SK-N-SH (cell line): ENCODE measurements at regions not wholly inside any gene's neighbourhood (a gene's known extent, or its start where the extent isn't known, plus 50 kb on each side); places are given as distances from the start of the nearest gene placed in this dataset.

ENCODE experiments used
- CTCF ChIA-PET: fragments of 300-600, 350-600 bp; formaldehyde crosslinking; extraction: SDS; loops from one replicate; lab custom pipeline; 2021; lab: Yijun Ruan, JAX
- POLR2A ChIA-PET: fragments of 350-600 bp; sonication (Branson Sonifier 250); formaldehyde crosslinking; extraction: SDS; loops from one replicate; lab custom pipeline; 2020; ENCODE audit warnings: antibody characterized with exemption, inconsistent platforms; lab: Yijun Ruan, JAX
- DNase-seq: peaks from one replicate; pipeline ENCODE4 v3.0.0; 2012
- H2AFZ ChIP-seq: fragments of 200-600 bp; sonication (generic); 2 replicates; pipeline ENCODE4 v1.8.1; 2016; ENCODE audit warnings: antibody characterized with exemption, mild to moderate bottlenecking, low read depth
- H3F3A ChIP-seq: fragments of 200-600 bp; sonication (generic); replicated peaks from 2 replicates; pipeline ENCODE3; 2016; ENCODE audit warnings: antibody characterized with exemption, mild to moderate bottlenecking; ENCODE audit not compliant: insufficient read depth
- H3K27ac ChIP-seq, 2 experiments: fragments of 200-500 bp in 1 of 2; fragments of 200-600 bp in 1 of 2; sonication (Bioruptor generic) in 1 of 2; sonication (generic), shearing (Covaris generic) in 1 of 2; 2 replicates each; pipeline versions ENCODE4 v1.5.1 to v1.6.1; 2014 to 2016; ENCODE audit warnings: low read depth in 2 of 2, inconsistent platforms in 1 of 2, low read length in 1 of 2, mild to moderate bottlenecking in 1 of 2, mixed read lengths in 1 of 2
- H3K27me3 ChIP-seq: fragments of 200-600 bp; sonication (generic), shearing (Covaris generic); 2 replicates; pipeline ENCODE4 v1.6.1; 2016; ENCODE audit warnings: mixed run types; ENCODE audit not compliant: insufficient read depth
- H3K36me3 ChIP-seq, 2 experiments: fragments of 200-500 bp in 1 of 2; fragments of 200-600 bp in 1 of 2; sonication (Bioruptor generic) in 1 of 2; sonication (generic) in 1 of 2; replicated peaks in 1 of 2; 2 replicates each; pipeline versions ENCODE3 to v1.5.1; 2014 to 2016; ENCODE audit warnings: low read length in 1 of 2, mild to moderate bottlenecking in 1 of 2; ENCODE audit not compliant: insufficient read depth in 2 of 2, control insufficient read depth in 1 of 2
- H3K4me1 ChIP-seq, 2 experiments: fragments of 200-500 bp in 1 of 2; fragments of 200-600 bp in 1 of 2; sonication (Bioruptor generic) in 1 of 2; sonication (generic), shearing (Covaris generic) in 1 of 2; 2 replicates each; pipeline versions ENCODE4 v1.5.1 to v1.6.1; 2014 to 2016; ENCODE audit warnings: low read depth in 1 of 2, low read length in 1 of 2, mixed run types in 1 of 2; ENCODE audit not compliant: insufficient read depth in 2 of 2, control insufficient read depth in 1 of 2
- H3K4me2 ChIP-seq: fragments of 200-600 bp; sonication (generic), shearing (Covaris generic); 2 replicates; pipeline ENCODE4 v1.6.1; 2017; ENCODE audit warnings: mixed run types
- H3K4me3 ChIP-seq, 2 experiments: fragments of 200-500 bp in 1 of 2; fragments of 200-600 bp in 1 of 2; sonication (Bioruptor generic) in 1 of 2; sonication (generic), shearing (Covaris generic) in 1 of 2; 2 replicates each; pipeline versions ENCODE4 v1.5.1 to v1.8.1; 2014 to 2016; ENCODE audit warnings: low read depth in 2 of 2, inconsistent platforms in 1 of 2, low read length in 1 of 2, mild to moderate bottlenecking in 1 of 2, mixed read lengths in 1 of 2, moderate library complexity in 1 of 2
- H3K79me2 ChIP-seq: fragments of 200-600 bp; sonication (generic); 2 replicates; pipeline ENCODE4 v1.8.1; 2017; ENCODE audit warnings: mild to moderate bottlenecking; ENCODE audit not compliant: insufficient read depth
- H3K9ac ChIP-seq: fragments of 200-600 bp; sonication (generic); 2 replicates; pipeline ENCODE4 v1.6.1; 2017; ENCODE audit warnings: mixed run types
- H3K9me2 ChIP-seq: fragments of 200-600 bp; sonication (generic); 2 replicates; pipeline ENCODE4 v1.6.1; 2017; ENCODE audit warnings: mixed run types
- H3K9me3 ChIP-seq: fragments of 200-600 bp; sonication (generic); 2 replicates; pipeline ENCODE4 v1.6.1; 2017; ENCODE audit warnings: mixed run types, mild to moderate bottlenecking, moderate library complexity
- H4K20me1 ChIP-seq: fragments of 200-600 bp; sonication (generic); 2 replicates; pipeline ENCODE4 v1.6.1; 2017; ENCODE audit warnings: mild to moderate bottlenecking, mixed run types; ENCODE audit not compliant: insufficient read depth
- CHD2 ChIP-seq: fragments of 150-350 bp; IDR thresholded peaks from 2 replicates; pipeline ENCODE4 v1.6.1; 2018; ENCODE audit warnings: low read length; ENCODE audit not compliant: partially characterized antibody
- ELF1 ChIP-seq: IDR thresholded peaks from 2 replicates; pipeline ENCODE4 v1.4.0; 2012
- EZH2phosphoT487 ChIP-seq: fragments of 200-600 bp; sonication (generic); IDR thresholded peaks from 2 replicates; pipeline ENCODE4 v1.6.1; 2017; ENCODE audit warnings: low read depth, mixed run types, mild to moderate bottlenecking, antibody characterized with exemption, moderate library complexity, borderline replicate concordance
- FOXJ3 ChIP-seq: sonication (generic); formaldehyde crosslinking; IDR thresholded peaks from 2 replicates; pipeline ENCODE4 v1.5.1; 2020; ENCODE audit warnings: mild to moderate bottlenecking, missing genetic modification reagents
- GABPA ChIP-seq: IDR thresholded peaks from 2 replicates; pipeline ENCODE4 v1.4.0; 2012; ENCODE audit warnings: low read depth, mild to moderate bottlenecking
- JUND ChIP-seq: IDR thresholded peaks from 2 replicates; pipeline ENCODE4 v1.4.0; 2012
- MEF2A ChIP-seq: IDR thresholded peaks from 2 replicates; pipeline ENCODE4 v1.4.0; 2012; ENCODE audit warnings: low read depth, borderline replicate concordance
- PBX3 ChIP-seq: IDR thresholded peaks from 2 replicates; pipeline ENCODE4; 2012
- RCOR1 ChIP-seq: fragments of 150-350 bp; IDR thresholded peaks from 2 replicates; pipeline ENCODE4 v1.6.1; 2017; ENCODE audit warnings: antibody characterized with exemption, low read length
- RFX5 ChIP-seq: IDR thresholded peaks from 2 replicates; pipeline ENCODE4 v1.6.1; 2012; ENCODE audit warnings: mild to moderate bottlenecking, improper control_type of control experiment, low read length
- SIN3A ChIP-seq: IDR thresholded peaks from 2 replicates; pipeline ENCODE4 v1.6.1; 2012; ENCODE audit warnings: low read depth, mild to moderate bottlenecking, low read length, moderate library complexity, borderline replicate concordance
- SMC3 ChIP-seq: IDR thresholded peaks from 2 replicates; pipeline ENCODE4 v1.6.1; 2012; ENCODE audit warnings: low read depth, low read length, improper control_type of control experiment
- TAF1 ChIP-seq: IDR thresholded peaks from 2 replicates; pipeline ENCODE4 v1.6.1; 2012; ENCODE audit warnings: low read depth, mild to moderate bottlenecking, low read length, moderate library complexity, borderline replicate concordance
- TCF12 ChIP-seq: IDR thresholded peaks from 2 replicates; pipeline ENCODE4 v1.4.0; 2012
- TEAD4 ChIP-seq: IDR thresholded peaks from 2 replicates; pipeline ENCODE4 v1.4.0; 2012; ENCODE audit warnings: mild to moderate bottlenecking, borderline replicate concordance; ENCODE audit not compliant: insufficient read depth
- USF2 ChIP-seq: fragments of 150-350 bp; IDR thresholded peaks from 2 replicates; pipeline ENCODE4 v1.6.1; 2017; ENCODE audit warnings: antibody characterized with exemption, low read length, low read depth, borderline replicate concordance
- YY1 ChIP-seq: IDR thresholded peaks from 2 replicates; pipeline ENCODE4 v1.4.0; 2012; ENCODE audit warnings: low read depth, mild to moderate bottlenecking
- ZBTB33 ChIP-seq: IDR thresholded peaks from 2 replicates; pipeline ENCODE4 v1.4.0; 2012; ENCODE audit warnings: low read depth, borderline replicate concordance
- WGBS: methylation state at CpG from one replicate; pipeline ENCODE4 v1.1.6; 2017; ENCODE audit warnings: low lambda C conversion rate; 5-methylcytosine and 5-hydroxymethylcytosine counted together

- ChIA-PET CTCF (no interaction called here), POLR2A (no interaction called here)
- Histone ChIP-seq H3F3A (no peaks in the 10 kb centered on the region), H3K79me2 (no peaks in the 10 kb centered on the region), H3K9me2 (no peaks in the 10 kb centered on the region), H3K4me3 (no peak overlapping the region), H3K36me3 (no peaks in the 10 kb centered on the region), H3K4me2 (no peak overlapping the region), H3K4me1 (no peaks in the 10 kb centered on the region), H2AFZ (no peak overlapping the region), H3K27me3 (no peaks in the 10 kb centered on the region), H3K9ac (no peak overlapping the region), H4K20me1 (no peaks in the 10 kb centered on the region), H3K27ac (no peak overlapping the region), H3K9me3 (no peaks in the 10 kb centered on the region)
- no peak for TF ChIP-seq ZBTB33
- no peak for TF ChIP-seq RCOR1
- no peak for TF ChIP-seq TCF12
- TF ChIP-seq USF2: no peak
- TF ChIP-seq TAF1: no peak
- TF ChIP-seq MEF2A: no peak
- TF ChIP-seq SMC3: no peak
- WGBS: 73% methylated on average over 3 of the region's 3 CpGs
- no peak for DNase-seq
Observed at GRCh38 chr12:84480803-84481202, 431.8 kb downstream of the SLC6A15 start.

- Histone ChIP-seq H3K4me1 (no peaks in the 10 kb centered on the region), H2AFZ (no peak overlapping the region), H3K27ac (no peak overlapping the region), H3F3A (no peaks in the 10 kb centered on the region), H3K79me2 (no peaks in the 10 kb centered on the region), H4K20me1 (no peaks in the 10 kb centered on the region), H3K9ac (no peak overlapping the region), H3K27me3 (no peaks in the 10 kb centered on the region), H3K4me2 (no peak overlapping the region), H3K9me2 (no peaks in the 10 kb centered on the region), H3K9me3 (no peaks in the 10 kb centered on the region), H3K36me3 (no peaks in the 10 kb centered on the region), H3K4me3 (no peak overlapping the region)
- POLR2A ChIA-PET: no interaction called here
- TF ChIP-seq SIN3A: no peak
- TF ChIP-seq RCOR1: no peak
- TF ChIP-seq JUND: no peak
- no peak for TF ChIP-seq YY1
- TF ChIP-seq SMC3: no peak
- no peak for TF ChIP-seq CHD2
- no peak for TF ChIP-seq ELF1
- no peak for TF ChIP-seq GABPA
- TF ChIP-seq FOXJ3 (CRISPR knock-in tag): no peak
- no peak for TF ChIP-seq RFX5
- no peak for TF ChIP-seq PBX3
- no peak for TF ChIP-seq TEAD4
- no peak for TF ChIP-seq EZH2phosphoT487
- TF ChIP-seq MEF2A: no peak
- CTCF ChIA-PET: no interaction called here
- DNase-seq: no peak
Observed at GRCh38 chr12:84470361-84470760, 442.2 kb downstream of the SLC6A15 start.
